HG02884 (cell line): ENCODE measurements at regions not wholly inside any gene's neighbourhood (a gene's known extent, or its start where the extent isn't known, plus 50 kb on each side); places are given as distances from the start of the nearest gene placed in this dataset.
"Not testable (repeated sequence)": the region's sequence is repeated elsewhere in the genome, so short reads cannot be mapped to it uniquely, and the experiment has no call there.

ENCODE experiments used
- ATAC-seq: cut with Tn5 transposase; IDR thresholded peaks from one replicate; pipeline ENCODE4 v1.9.1; 2021; ENCODE audit warnings: mild to moderate bottlenecking, moderate library complexity; ENCODE audit not compliant: unreplicated experiment

- ATAC-seq = no peak
These were observed 54.4 kb upstream of the CPHXL start for GRCh38 chr16:75780669-75781068.

- ATAC-seq = no peak
These were observed 55.5 kb upstream of the CPHXL start for GRCh38 chr16:75781683-75782343.

- ATAC-seq = no peak
These were observed 61.1 kb upstream of the CPHXL start for GRCh38 chr16:75787440-75787839.

- peak; percentile 84 for ATAC-seq
These were observed 62.9 kb upstream of the CPHXL start for GRCh38 chr16:75789237-75789636.

DNA sequence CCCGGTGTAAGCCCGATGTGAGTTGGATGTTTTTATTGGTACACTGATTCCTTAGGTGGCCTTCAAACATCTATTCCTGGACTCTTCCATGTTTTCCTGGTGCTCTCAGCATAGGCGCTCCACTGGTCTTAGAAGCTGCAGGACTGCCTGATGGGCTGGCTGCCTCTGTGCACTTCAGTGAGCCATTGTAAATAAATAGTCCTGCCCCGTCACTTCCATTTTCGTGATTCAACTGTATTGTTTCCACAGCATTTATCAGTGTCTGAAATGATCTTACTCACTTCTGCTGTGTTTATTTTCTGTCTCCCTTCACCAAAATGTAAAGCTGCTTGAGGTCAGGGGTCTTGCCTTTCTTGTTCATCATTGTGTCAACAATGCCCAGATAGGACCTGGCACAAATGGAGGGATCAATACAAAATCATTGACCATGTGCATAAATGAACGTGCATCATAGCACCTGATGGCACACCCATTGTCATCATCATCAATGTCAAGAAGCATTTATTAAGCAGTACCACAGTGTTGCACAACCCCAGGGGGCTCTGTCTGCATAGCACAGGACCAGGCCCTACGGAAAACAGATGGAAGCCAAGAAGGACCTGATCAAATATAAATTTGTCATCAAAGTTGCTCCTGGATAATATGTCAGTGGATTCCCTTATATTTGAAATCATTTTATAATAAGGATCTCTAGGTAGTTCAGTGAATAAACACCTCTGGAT lies 66.6 kb upstream of the CPHXL start:
- ATAC-seq = no peak

GRCh38 chr16:75793641-75794040 lies 67.4 kb upstream of the CPHXL start:
- ATAC-seq = no peak

DNA sequence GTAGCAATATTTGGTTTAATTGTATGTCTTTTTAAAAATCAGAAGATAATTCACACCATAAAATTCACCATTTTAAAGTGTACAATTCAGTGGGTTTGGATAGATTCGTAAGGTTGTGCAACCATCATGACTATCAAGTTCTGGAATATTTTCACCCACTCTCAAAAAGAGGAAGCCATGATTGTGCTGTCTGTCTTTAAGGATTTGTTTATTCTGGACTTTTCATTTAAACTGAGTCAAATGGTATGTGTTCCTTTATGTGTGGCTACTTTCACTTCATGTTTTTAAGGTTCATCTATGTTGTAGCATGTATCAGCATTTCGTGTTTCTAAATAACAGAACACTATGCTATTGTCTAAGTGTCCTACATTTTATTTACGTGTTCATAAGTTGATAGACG lies 68.1 kb upstream of the CPHXL start:
- no peak for ATAC-seq

DNA sequence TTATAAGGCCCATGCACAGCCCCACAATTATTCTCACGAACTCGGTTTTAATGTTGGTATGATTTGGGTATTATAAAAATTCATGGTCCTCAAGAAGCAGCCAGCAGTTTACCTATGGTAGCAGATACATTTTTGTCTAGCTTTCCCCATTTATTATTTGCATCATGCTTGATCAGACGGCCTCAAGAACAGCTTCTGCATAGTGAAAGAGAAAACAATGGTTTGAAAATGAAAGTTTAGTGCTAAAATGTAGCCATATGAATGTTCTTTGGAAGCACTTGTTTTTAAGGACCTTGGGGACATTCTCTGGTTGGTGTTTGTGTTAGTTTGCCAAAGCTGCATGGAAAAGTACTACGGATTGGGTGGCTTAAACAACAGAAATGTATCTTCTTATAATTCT lies 72.4 kb upstream of the CPHXL start:
- ATAC-seq = no peak

DNA sequence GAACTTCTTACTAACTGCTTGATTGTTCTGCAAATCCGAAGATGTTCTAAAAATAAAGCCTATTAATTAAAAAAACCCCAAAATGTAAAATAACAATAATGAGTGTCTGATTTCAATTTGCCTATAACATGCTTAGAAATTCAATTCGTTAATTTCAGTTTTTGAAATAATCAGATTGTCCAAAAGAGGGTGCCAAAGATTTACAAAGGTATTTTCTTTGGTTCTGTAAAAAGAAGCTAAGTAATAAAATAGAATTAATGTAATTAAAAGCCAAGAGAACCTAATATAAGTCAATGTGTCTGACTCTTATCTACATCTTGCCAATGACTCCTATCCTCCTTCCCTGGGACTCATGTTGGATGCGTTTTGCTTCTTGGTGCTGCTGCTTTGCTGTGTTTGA lies 75.0 kb upstream of the CPHXL start:
- no peak for ATAC-seq

DNA sequence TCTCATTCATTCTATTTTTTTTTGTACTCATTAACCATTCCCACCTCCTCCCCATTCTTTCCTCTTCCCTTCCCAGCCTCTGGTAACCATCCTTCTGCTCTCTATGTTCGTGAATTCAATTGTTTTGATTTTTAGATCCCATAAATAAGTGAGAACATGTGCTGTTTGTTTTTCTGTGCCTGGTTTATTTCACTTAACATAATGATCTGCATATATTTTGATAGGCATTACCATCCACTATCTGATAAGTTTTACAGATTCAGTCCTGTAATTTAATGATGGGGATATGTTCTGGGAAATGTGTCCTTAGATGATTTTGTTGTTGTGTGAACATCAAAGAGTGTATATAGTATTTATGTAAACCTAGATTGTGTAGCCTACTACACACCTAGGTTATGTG lies 77.5 kb upstream of the CPHXL start:
- ATAC-seq = no peak

- no peak for ATAC-seq
These were observed 78.1 kb upstream of the CPHXL start for GRCh38 chr16:75804368-75804767.

- ATAC-seq = no peak
These were observed 79.7 kb upstream of the CPHXL start for GRCh38 chr16:75805946-75806345.

GRCh38 chr16:75806487-75806886 lies 80.2 kb upstream of the CPHXL start:
- no peak for ATAC-seq

DNA sequence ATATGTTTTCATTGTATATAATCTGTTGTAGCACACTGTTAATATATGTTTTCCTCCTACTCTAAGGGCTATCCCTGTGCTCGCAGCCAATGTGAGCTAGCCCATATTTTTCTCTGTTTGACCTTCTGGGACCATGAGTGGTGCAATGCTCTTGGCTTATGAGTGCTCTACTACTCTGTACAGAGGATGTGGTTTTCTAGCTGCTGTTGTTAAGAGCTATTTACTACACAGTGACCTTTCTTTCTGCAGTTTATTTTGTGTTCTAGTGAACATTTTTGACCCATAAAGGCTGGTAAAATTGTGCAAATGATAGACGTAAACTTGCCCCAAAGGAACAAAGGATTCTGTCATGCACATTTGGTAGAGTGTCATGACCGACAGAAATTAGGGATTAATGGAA lies 84.1 kb upstream of the CPHXL start:
- ATAC-seq = no peak

- ATAC-seq = no peak
These were observed 84.8 kb upstream of the CPHXL start for GRCh38 chr16:75811020-75811634.

GRCh38 chr16:75818491-75818890 lies 92.2 kb upstream of the CPHXL start:
- no peak for ATAC-seq

DNA sequence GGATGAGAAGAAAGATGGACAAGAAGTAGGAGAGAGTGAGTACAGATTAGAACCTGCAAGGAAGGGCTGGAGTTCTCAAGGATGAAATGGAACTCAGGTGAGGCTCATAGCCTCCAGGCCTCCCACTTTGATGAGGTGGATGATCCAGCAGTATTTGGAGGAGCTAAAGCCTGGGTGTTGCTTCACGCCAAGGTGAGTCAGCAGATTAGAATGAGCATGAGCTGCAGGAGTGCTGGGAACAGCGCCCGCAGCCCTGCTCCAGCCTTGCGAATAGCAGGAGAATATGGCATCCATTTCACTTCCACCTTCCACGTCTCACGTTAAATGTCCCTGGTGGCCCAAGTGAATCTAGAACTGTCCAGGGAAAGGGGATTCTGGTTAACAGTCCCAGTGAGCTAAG lies 94.4 kb upstream of the CPHXL start:
- no peak for ATAC-seq

GRCh38 chr16:75821117-75821516 lies 94.8 kb upstream of the CPHXL start:
- no peak for ATAC-seq

GRCh38 chr16:75825750-75826149 lies 99.5 kb upstream of the CPHXL start:
- ATAC-seq = not testable (repeated sequence)

DNA sequence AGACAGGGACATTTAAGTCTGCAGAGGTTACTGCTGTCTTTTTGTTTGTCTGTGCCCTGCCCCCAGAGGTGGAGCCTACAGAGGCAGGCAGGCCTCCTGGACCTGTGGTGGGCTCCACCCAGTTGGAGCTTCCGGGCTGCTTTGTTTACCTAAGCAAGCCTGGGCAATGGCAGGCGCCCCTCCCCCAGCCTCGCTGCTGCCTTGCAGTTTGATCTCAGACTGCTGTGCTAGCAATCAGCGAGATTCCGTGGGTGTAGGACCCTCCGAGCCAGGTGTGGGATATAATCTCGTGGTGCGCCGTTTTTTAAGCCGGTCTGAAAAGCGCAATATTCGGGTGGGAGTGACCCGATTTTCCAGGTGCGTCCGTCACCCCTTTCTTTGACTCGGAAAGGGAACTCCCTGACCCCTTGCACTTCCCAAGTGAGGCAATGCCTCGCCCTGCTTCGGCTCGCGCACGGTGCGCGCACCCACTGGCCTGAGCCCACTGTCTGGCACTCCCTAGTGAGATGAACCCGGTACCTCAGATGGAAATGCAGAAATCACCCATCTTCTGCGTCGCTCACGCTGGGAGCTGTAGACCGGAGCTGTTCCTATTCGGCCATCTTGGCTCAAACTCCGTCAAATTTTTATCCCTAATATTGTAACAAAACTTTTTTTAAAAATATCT lies 101.2 kb upstream of the CPHXL start:
- ATAC-seq = not testable (repeated sequence)

DNA sequence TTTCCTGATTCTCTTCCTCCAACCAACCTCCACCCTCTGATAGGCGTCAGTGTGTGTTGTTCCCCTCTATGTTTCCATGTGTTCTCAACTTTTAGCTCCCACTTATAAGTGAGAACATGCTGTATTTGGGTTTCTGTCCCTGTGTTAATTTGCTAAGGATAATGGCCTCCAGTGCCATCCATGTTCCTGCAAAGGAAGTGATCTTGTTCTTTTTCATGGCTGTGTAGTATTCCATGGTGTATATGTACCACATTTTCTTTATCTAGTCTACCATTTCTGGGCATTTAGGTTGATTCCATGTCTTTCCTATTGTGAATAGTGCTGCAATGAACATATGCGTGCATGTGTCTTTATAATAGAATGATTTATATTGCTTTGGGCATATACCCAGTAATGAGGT lies 107.1 kb upstream of the CPHXL start:
- not testable (repeated sequence) for ATAC-seq
